ENCODE measurements at regions not wholly inside any gene's neighbourhood (a gene's known extent, or its start where the extent isn't known, plus 50 kb on each side); places are given as distances from the start of the nearest gene placed in this dataset.

GRCh38 chr2:239772721-239773120 lies 252.4 kb downstream of the NDUFA10 start:
- no peak overlapping the region for H3K4me3 ChIP-seq (ENCODE audit: low read length)
- no peak for DNase-seq (ENCODE audit: low read depth)
- no peak for TF ChIP-seq CTCF (IDR thresholded peaks at IDR 0.05; ENCODE audit: insufficient read depth, low read depth, low read length, missing control alignments)

DNA sequence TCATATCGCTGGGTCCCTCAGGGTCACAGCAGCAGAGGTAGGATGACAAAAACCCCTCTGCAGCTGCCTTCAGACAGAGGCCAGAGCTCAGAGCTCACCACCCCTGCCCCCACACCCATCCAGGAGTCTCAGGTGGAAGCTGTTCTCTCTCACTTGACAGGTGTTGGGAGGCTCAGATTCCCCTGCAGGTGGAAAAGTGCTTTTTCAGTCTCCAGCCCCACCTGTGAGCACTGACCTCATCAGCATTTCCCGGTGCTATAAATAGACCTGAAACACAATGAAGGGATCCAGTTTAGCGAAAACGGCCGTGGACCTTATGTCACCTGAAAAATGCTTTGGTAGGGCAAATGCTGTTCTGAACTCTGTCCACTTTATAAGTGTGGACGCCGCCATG lies 254.9 kb downstream of the NDUFA10 start:
- no peak for TF ChIP-seq CTCF (IDR thresholded peaks at IDR 0.05; ENCODE audit: insufficient read depth, low read depth, low read length, missing control alignments)

DNA sequence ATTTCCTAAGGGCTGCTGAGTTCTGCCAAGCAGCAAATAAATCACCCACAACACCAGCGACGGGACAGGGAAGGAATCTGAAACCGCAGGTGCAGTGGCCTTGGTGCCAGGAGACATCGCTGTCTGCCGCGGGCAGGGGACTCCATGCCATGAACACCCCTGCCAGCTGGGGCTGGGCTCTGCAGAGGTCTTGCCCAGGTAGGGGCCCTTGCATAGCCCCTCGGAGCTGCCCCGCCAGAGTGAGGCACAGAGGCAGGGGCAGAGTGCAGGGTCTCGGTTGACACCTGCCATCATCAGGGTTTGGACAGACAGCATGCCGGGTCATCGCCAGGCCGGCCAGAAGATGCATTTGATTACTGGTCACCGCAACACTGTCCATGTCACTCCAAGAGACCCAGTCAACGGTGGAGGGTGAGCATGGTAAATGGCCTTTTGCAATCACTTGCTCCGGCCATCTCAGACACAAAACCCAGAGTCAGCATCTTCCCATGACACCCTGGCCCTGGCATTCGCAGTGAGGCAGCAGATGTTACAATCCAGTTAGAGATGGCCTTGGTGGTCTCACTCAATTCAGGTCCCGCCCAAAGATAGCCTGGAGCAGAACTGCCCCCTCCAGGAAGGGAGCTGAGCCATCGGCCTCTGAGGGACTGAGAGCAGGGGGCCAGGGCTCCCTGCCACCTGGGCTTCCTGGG lies 255.4 kb downstream of the NDUFA10 start:
- H3K4me3 ChIP-seq (ENCODE audit: low read length): no peak overlapping the region
- no peak for TF ChIP-seq CTCF (IDR thresholded peaks at IDR 0.05; ENCODE audit: insufficient read depth, low read depth, low read length, missing control alignments)
- DNase-seq (ENCODE audit: low read depth): no peak

More for the DNA sequence above, 254.9 kb downstream of the NDUFA10 start:
- DNase-seq (ENCODE audit: low read depth): no peak
- no peak overlapping the region for H3K4me3 ChIP-seq (ENCODE audit: low read length)

GRCh38 chr2:239768907-239769553 lies 256.1 kb downstream of the NDUFA10 start:
- no peak for TF ChIP-seq CTCF (IDR thresholded peaks at IDR 0.05; ENCODE audit: insufficient read depth, low read depth, low read length, missing control alignments)
- H3K4me3 ChIP-seq (ENCODE audit: low read length): no peak overlapping the region
- no peak for DNase-seq (ENCODE audit: low read depth)

DNA sequence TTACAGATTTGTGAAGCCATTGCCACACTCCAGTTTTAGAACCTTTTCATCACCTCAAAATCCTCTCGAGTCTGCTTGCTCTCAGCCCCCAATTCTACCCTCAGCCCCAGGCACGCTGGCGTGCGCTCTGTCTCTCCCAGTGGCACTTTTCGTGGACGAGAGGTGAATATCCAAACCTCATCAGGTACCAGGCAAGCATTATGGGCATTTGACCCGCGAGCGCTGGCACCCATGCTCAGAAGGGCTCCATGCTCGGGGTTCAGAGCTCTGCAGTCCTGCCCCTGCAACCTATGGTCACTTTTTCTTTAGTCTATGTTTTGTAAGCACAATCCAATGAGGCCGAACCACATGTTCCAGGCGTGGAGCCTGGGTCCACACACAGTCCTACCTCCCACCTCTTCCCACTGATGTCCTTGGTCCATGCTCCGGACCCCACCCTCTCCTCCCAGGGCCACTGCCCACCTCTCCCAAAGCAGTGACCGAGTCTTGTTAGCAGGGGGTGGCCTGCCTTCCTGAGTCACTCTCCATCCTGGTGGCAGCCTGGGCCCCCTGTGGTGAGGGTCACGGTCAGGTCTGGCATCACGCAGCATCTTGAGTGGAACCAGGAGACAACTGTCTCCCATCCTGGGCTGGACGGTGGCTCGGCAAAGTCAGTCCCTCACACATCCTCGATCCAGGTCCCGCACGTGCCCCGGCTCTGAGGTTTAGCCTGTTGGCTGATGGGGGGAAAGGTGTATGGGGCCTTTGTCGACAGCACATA lies 256.9 kb downstream of the NDUFA10 start:
- no peak overlapping the region for H3K4me3 ChIP-seq (ENCODE audit: low read length)
- no peak for TF ChIP-seq CTCF (IDR thresholded peaks at IDR 0.05; ENCODE audit: insufficient read depth, low read depth, low read length, missing control alignments)
- DNase-seq (ENCODE audit: low read depth): no peak

DNA sequence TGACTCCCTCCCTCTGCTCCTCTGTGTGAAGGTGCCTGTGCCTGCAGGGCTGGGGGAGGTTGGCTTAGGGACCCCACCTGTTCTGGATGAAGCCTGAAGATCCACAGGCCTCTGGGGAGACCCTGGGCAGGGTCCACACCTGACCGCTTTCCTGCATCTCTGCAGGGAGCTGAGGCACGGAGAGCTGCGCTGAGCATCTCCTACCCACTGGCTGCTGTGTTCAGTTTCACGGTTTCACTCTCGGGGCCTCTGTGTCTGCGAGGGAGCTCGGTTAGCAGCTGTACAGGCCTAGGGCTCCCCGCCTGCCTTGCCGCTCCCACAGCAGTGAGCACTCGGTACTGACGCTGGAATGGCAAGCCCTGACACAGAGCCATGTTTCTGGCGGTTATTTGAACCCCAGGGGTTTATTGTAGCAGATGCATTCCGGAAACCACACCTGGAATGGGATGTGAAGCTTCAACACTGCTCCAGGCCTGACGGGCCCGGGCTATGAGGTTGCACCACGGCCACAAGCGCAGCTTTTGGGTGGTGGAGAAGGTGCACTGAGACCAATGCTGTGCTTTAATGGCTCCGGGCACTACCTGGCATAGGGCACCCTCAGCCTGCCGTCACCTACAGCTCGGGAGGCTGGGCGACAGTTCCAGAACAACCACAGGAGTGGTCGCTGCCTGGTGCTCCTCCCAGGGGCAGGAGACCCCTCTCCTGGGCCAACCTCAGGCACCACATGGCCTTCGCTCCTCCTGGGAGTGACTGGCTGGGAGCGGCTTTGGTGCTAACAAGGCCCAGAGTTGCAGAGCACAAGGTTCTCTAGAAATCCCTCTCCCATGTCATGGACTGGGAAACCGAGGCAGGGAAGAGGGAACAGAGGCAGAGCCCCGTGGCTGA lies 257.9 kb downstream of the NDUFA10 start:
- no peak for TF ChIP-seq CTCF (IDR thresholded peaks at IDR 0.05; ENCODE audit: insufficient read depth, low read depth, low read length, missing control alignments)
- no peak for DNase-seq (ENCODE audit: low read depth)
- no peak overlapping the region for H3K4me3 ChIP-seq (ENCODE audit: low read length)
